B cell (primary cell): ENCODE measurements at regions not wholly inside any gene's neighbourhood (a gene's known extent, or its start where the extent isn't known, plus 50 kb on each side); places are given as distances from the start of the nearest gene placed in this dataset.
A peak's percentile ranks its signal among the peaks of the same experiment; 100 is the strongest.

Source experiments
- ATAC-seq: fragments of 200-7000 bp; cut with Tn5 transposase; one replicate; pipeline ENCODE4 v1.10.0; 2021; ENCODE audit warnings: low read depth, mild to moderate bottlenecking, moderate number of reproducible peaks, moderate library complexity
- CTCF ChIA-PET: fragments of 350-600 bp; sonication (Branson Sonifier 250); formaldehyde crosslinking; loops from one replicate; lab custom pipeline; 2021; ENCODE audit warnings: antibody characterized with exemption, inconsistent platforms; lab: Charles Lee
- POLR2A ChIA-PET: fragments of 350-600 bp; sonication (Branson Sonifier 250); formaldehyde crosslinking; loops from one replicate; lab custom pipeline; 2021; ENCODE audit warnings: antibody characterized with exemption; lab: Charles Lee
- DNase-seq: peaks from one replicate; pipeline ENCODE4 v3.0.0; 2013
- H2AFZ ChIP-seq: 2 replicates; pipeline ENCODE4 v1.6.1; 2012; ENCODE audit warnings: mild to moderate bottlenecking, low read depth, low read length; ENCODE audit not compliant: insufficient read depth, poor library complexity, severe bottlenecking
- H3K27ac ChIP-seq, 2 donors: 1 replicate in 1 of 2; 2 replicates in 1 of 2; pipeline ENCODE4 v1.5.1; 2012 to 2013; ENCODE audit warnings: low read length in 2 of 2, mild to moderate bottlenecking in 2 of 2, moderate library complexity in 1 of 2
- H3K27me3 ChIP-seq, 4 experiments: fragments of 200-600 bp in 1 of 4; sonication (generic) in 1 of 4; replicated peaks in 1 of 4; 1 replicate in 2 of 4; 2 replicates in 2 of 4; pipeline versions ENCODE4 v1.6.1 to v1.7.0; 2013 to 2016; ENCODE audit warnings: low read length in 3 of 4, mild to moderate bottlenecking in 2 of 4, mixed read lengths in 1 of 4, moderate library complexity in 1 of 4; ENCODE audit not compliant: insufficient read depth in 4 of 4, control insufficient read depth in 3 of 4; ENCODE audit errors: control extremely low read depth in 1 of 4
- H3K36me3 ChIP-seq, 2 experiments: replicated peaks in 1 of 2; 1 replicate in 1 of 2; 2 replicates in 1 of 2; pipeline versions ENCODE4 v1.6.1 to v1.7.1; 2013; ENCODE audit warnings: low read length in 1 of 2; ENCODE audit not compliant: insufficient read depth in 2 of 2, control insufficient read depth in 1 of 2; ENCODE audit errors: control extremely low read depth in 1 of 2, extremely low read depth in 1 of 2
- H3K4me1 ChIP-seq, 2 donors: fragments of 200-600 bp in 1 of 2; sonication (generic) in 1 of 2; 1 replicate in 1 of 2; 2 replicates in 1 of 2; pipeline versions ENCODE4 v1.5.1 to v1.6.1; 2013 to 2017; ENCODE audit warnings: low read length in 2 of 2; ENCODE audit not compliant: control insufficient read depth in 2 of 2, insufficient read depth in 2 of 2
- H3K4me2 ChIP-seq: replicated peaks from 2 replicates; pipeline ENCODE3; 2012; ENCODE audit warnings: mild to moderate bottlenecking, low read depth, low read length; ENCODE audit not compliant: poor library complexity, severe bottlenecking
- H3K4me3 ChIP-seq, 5 experiments: fragments of 200-600 bp in 1 of 5; sonication (generic) in 1 of 5; 1 replicate in 3 of 5; 2 replicates in 2 of 5; pipeline versions ENCODE4 v1.5.1 to v1.7.0; 2011 to 2016; ENCODE audit warnings: low read length in 4 of 5, mild to moderate bottlenecking in 4 of 5, low read depth in 2 of 5, control low read depth in 1 of 5, moderate library complexity in 1 of 5; ENCODE audit not compliant: insufficient read depth in 1 of 5; ENCODE audit errors: control extremely low read depth in 1 of 5, extremely low read depth in 1 of 5
- H3K79me2 ChIP-seq: fragments of 200-600 bp; sonication (generic); one replicate; pipeline ENCODE4 v1.6.0; 2016; ENCODE audit warnings: low read length; ENCODE audit not compliant: control insufficient read depth, insufficient read depth
- H3K9ac ChIP-seq: fragments of 200-600 bp; sonication (generic); 2 replicates; pipeline ENCODE4 v1.6.1; 2017; ENCODE audit warnings: mild to moderate bottlenecking, low read length, moderate library complexity
- H3K9me3 ChIP-seq, 3 donors: one replicate each; pipeline versions ENCODE4 v1.6.1 to v1.7.1; 2013; ENCODE audit warnings: low read length in 2 of 3; ENCODE audit not compliant: control insufficient read depth in 2 of 3, insufficient read depth in 1 of 3; ENCODE audit errors: control extremely low read depth in 1 of 3
- H4K20me1 ChIP-seq: 2 replicates; pipeline ENCODE4 v1.6.0; 2012; ENCODE audit warnings: mild to moderate bottlenecking, low read length; ENCODE audit not compliant: insufficient read depth, control insufficient read depth, poor library complexity, severe bottlenecking
- H3K27ac Mint-ChIP-seq: one replicate; pipeline ENCODE4 v1.8.0; 2021; ENCODE audit warnings: mixed read lengths
- H3K27me3 Mint-ChIP-seq: one replicate; pipeline ENCODE4 v1.8.0; 2021; ENCODE audit warnings: mixed read lengths
- H3K4me1 Mint-ChIP-seq: one replicate; pipeline ENCODE4 v1.8.0; 2021; ENCODE audit warnings: mixed read lengths
- H3K4me3 Mint-ChIP-seq: one replicate; pipeline ENCODE4 v1.8.0; 2021; ENCODE audit warnings: mixed read lengths
- H3K9me3 Mint-ChIP-seq: one replicate; pipeline ENCODE4 v1.8.0; 2022; ENCODE audit warnings: mixed read lengths; ENCODE audit not compliant: insufficient read depth
- EZH2 ChIP-seq: IDR thresholded peaks from 2 replicates; pipeline ENCODE4 v1.6.1; 2012; ENCODE audit warnings: borderline replicate concordance, low read depth, mild to moderate bottlenecking, moderate library complexity, low read length; ENCODE audit not compliant: insufficient read depth, poor library complexity, severe bottlenecking
- WGBS: methylation state at CpG from one replicate; pipeline ENCODE4 v1.1.5; 2013; ENCODE audit warnings: missing lambda C conversion rate; ENCODE audit not compliant: insufficient coverage; 5-methylcytosine and 5-hydroxymethylcytosine counted together
- intact Hi-C: fragments of 100-400 bp; cut with micrococcal nuclease; formaldehyde crosslinking; loops from one replicate; pipeline ENCODE4 v1.10.0; 2022
- TF ChIP-seq, protein P1 (sequence below): fragments of 200-600 bp; IDR thresholded peaks from one replicate; pipeline ENCODE4 v1.8.0; 2022; ENCODE audit warnings: antibody characterized with exemption, mild to moderate bottlenecking

DNA sequence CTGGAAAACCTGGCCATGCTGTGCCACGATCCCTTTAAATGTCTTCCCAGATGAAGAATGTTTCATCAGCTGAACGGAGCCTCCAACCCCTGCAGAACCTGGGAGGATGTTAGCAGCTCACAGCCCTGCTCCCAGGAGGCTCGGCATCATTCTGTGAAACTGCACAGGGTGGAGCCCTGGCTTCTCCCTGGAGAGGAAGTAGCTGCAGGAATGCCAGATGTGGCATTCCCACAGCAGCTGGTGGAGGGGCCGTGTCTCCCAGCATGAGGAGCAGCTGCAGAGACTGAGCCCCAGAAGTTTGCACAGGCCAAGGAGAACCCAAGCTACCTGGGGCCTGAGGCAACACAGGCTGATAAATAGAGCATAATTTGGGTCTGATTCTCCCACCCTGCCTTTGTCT lies 165.8 kb upstream of the MAP3K1 start:
- ChIA-PET CTCF (interaction anchor here (0.7 to 0.8 kb wide), 2 partner anchors 11 to 16 kb away, joined by 3 read pairs; no protein-coding TSS in a partner anchor), POLR2A (interaction anchor here (1.1 kb wide), 1 partner anchor 20 kb away, joined by 3 read pairs; no protein-coding TSS in a partner anchor)
- TF ChIP-seq, protein P1, sequence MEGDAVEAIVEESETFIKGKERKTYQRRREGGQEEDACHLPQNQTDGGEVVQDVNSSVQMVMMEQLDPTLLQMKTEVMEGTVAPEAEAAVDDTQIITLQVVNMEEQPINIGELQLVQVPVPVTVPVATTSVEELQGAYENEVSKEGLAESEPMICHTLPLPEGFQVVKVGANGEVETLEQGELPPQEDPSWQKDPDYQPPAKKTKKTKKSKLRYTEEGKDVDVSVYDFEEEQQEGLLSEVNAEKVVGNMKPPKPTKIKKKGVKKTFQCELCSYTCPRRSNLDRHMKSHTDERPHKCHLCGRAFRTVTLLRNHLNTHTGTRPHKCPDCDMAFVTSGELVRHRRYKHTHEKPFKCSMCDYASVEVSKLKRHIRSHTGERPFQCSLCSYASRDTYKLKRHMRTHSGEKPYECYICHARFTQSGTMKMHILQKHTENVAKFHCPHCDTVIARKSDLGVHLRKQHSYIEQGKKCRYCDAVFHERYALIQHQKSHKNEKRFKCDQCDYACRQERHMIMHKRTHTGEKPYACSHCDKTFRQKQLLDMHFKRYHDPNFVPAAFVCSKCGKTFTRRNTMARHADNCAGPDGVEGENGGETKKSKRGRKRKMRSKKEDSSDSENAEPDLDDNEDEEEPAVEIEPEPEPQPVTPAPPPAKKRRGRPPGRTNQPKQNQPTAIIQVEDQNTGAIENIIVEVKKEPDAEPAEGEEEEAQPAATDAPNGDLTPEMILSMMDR, result no peak
- TF ChIP-seq EZH2, result no peak
- Histone ChIP-seq H3K9me3 (no peaks in the 10 kb centered on the region), H3K9ac (no peak overlapping the region), H3K4me3 (no peak overlapping the region), H3K36me3 (no peaks in the 10 kb centered on the region), H3K4me1 (peaks cover 0 to 3% of the 10 kb centered on the region in 2 donors), H4K20me1 (no peaks in the 10 kb centered on the region), H3K27ac (no peak overlapping the region), H3K79me2 (no peaks in the 10 kb centered on the region), H3K4me2 (no peak overlapping the region), H2AFZ (no peak overlapping the region), H3K27me3 (no peaks in the 10 kb centered on the region)
- intact Hi-C loops, result no loop called here
- ATAC-seq, result no peak
- no peaks in the 10 kb centered on the region for H3K27me3 Mint-ChIP-seq
- no peak overlapping the region for H3K4me3 Mint-ChIP-seq
- WGBS, result 88% methylated on average over 4 of the region's 4 CpGs
- no peak for DNase-seq
- no peaks in the 10 kb centered on the region for H3K9me3 Mint-ChIP-seq
- H3K27ac Mint-ChIP-seq, result no peak overlapping the region
- peaks cover 24% of the 10 kb centered on the region for H3K4me1 Mint-ChIP-seq

GRCh38 chr5:56648460-56649034 lies 166.8 kb upstream of the MAP3K1 start:
- Mint-ChIP-seq H3K4me1 (peaks cover 24% of the 10 kb centered on the region), H3K4me3 (no peak overlapping the region), H3K27me3 (no peaks in the 10 kb centered on the region), H3K9me3 (no peaks in the 10 kb centered on the region), H3K27ac (no peak overlapping the region)
- Histone ChIP-seq H4K20me1 (no peaks in the 10 kb centered on the region), H3K27me3 (no peaks in the 10 kb centered on the region), H3K4me3 (no peak overlapping the region), H3K9me3 (no peaks in the 10 kb centered on the region), H3K4me1 (peaks cover 0 to 3% of the 10 kb centered on the region in 2 donors), H3K4me2 (no peak overlapping the region), H3K36me3 (no peaks in the 10 kb centered on the region), H3K79me2 (no peaks in the 10 kb centered on the region), H3K27ac (no peak overlapping the region), H3K9ac (no peak overlapping the region), H2AFZ (peak overlapping the region; percentile 36)
- ATAC-seq (no peak), DNase-seq (no peak)
- ChIA-PET POLR2A (no interaction called here), CTCF (interaction anchor here (0.6 kb wide), 1 partner anchor 161 kb away, joined by 3 read pairs; no protein-coding TSS in a partner anchor)
- intact Hi-C loops, result no loop called here
- TF ChIP-seq, protein P1, result no peak
- no peak for TF ChIP-seq EZH2
- WGBS, result no CpG with 5 or more reads among the region's 2 CpGs
